Gastroesophageal sphincter (tissue), 4 donors: ENCODE measurements at regions not wholly inside any gene's neighbourhood (a gene's known extent, or its start where the extent isn't known, plus 50 kb on each side); places are given as distances from the start of the nearest gene placed in this dataset.

ENCODE experiments used
- ATAC-seq: fragments of 150-250 bp; one replicate; pipeline ENCODE4 v1.9.1; 2016; ENCODE audit warnings: mild to moderate bottlenecking, moderate library complexity
- H3K27ac ChIP-seq, 4 donors: fragments of 200-600 bp; sonication (generic) in 3 of 4; 1 replicate in 3 of 4; 2 replicates in 1 of 4; pipeline ENCODE4 v1.5.1; 2016 to 2019
- H3K27me3 ChIP-seq: fragments of 200-600 bp; sonication (generic); one replicate; pipeline ENCODE4 v1.5.1; 2019
- H3K36me3 ChIP-seq, 2 donors: fragments of 200-600 bp; sonication (generic); one replicate each; pipeline ENCODE4 v1.5.1; 2019; ENCODE audit warnings: control low read depth in 1 of 2
- H3K4me1 ChIP-seq, 3 donors: fragments of 200-600 bp; sonication (generic); 1 replicate in 2 of 3; 2 replicates in 1 of 3; pipeline ENCODE4 v1.5.1; 2016 to 2019; ENCODE audit warnings: control low read depth in 2 of 3
- H3K4me3 ChIP-seq, 2 donors: fragments of 200-600 bp; sonication (generic); one replicate each; pipeline ENCODE4 v1.5.1; 2019; ENCODE audit warnings: mild to moderate bottlenecking in 1 of 2, moderate library complexity in 1 of 2
- H3K9me3 ChIP-seq, 3 donors: fragments of 200-600 bp; sonication (generic); one replicate each; pipeline ENCODE4 v1.5.1; 2017 to 2019; ENCODE audit warnings: control low read depth in 2 of 3
- CTCF ChIP-seq, 4 experiments: fragments of 200-600 bp in 2 of 4; fragments of 450-650 bp in 2 of 4; sonication (generic) in 1 of 4; IDR thresholded peaks; one replicate each; pipeline ENCODE4 v1.5.1; 2017 to 2019; ENCODE audit warnings: antibody characterized with exemption in 4 of 4, mild to moderate bottlenecking in 2 of 4, moderate library complexity in 2 of 4
- EP300 ChIP-seq: sonication (generic); formaldehyde crosslinking; IDR thresholded peaks from one replicate; pipeline ENCODE4 v1.6.1; 2017; ENCODE audit warnings: antibody characterized with exemption, mild to moderate bottlenecking
- POLR2A ChIP-seq, 2 donors: fragments of 450-650 bp; IDR thresholded peaks; one replicate each; pipeline ENCODE4 v1.6.1; 2017; ENCODE audit warnings: antibody characterized with exemption in 2 of 2, mild to moderate bottlenecking in 2 of 2, moderate library complexity in 1 of 2
- POLR2AphosphoS5 ChIP-seq: sonication (generic); formaldehyde crosslinking; IDR thresholded peaks from one replicate; pipeline ENCODE4 v1.6.1; 2017; ENCODE audit warnings: antibody characterized with exemption
- WGBS, 2 donors: methylation state at CpG; one replicate each; pipeline ENCODE4 v1.1.5; 2018; ENCODE audit warnings: low coverage in 1 of 2; 5-methylcytosine and 5-hydroxymethylcytosine counted together

GRCh38 chr6:166006900-166007301 is 160.8 kb downstream of the TBXT start:
- Histone ChIP-seq H3K4me3 (peak overlapping the region in 1 of 2 donors; percentile 55), H3K27ac (peak overlapping the region in 2 of 4 donors; percentile 81 to 90), H3K4me1 (peaks cover 0 to 53% (median 13%) of the 10 kb centered on the region in 3 donors), H3K36me3 (no peaks in the 10 kb centered on the region), H3K27me3 (peaks cover 64% of the 10 kb centered on the region), H3K9me3 (no peaks in the 10 kb centered on the region)
- no peak for TF ChIP-seq CTCF (IDR thresholded peaks at IDR 0.05)
- TF ChIP-seq POLR2AphosphoS5, result no peak
- WGBS, 2 donors, result 0 to 34% methylated on average over 1 to 2 of the region's 6 CpGs
- no peak for ATAC-seq

- H3K4me1 ChIP-seq, result peaks cover 0 to 53% (median 13%) of the 10 kb centered on the region in 3 donors
- 0% methylated on average over 6 to 18 of the region's 47 CpGs for WGBS, 2 donors
Measured at GRCh38 chr6:166005944-166006899, 161.4 kb downstream of the TBXT start.

GRCh38 chr6:166005401-166005943 is 162.2 kb downstream of the TBXT start:
- 0 to 9% methylated on average over 1 to 7 of the region's 21 CpGs for WGBS, 2 donors
- TF ChIP-seq POLR2AphosphoS5, result peak; percentile 11
- no peak for TF ChIP-seq CTCF (IDR thresholded peaks at IDR 0.05)
- TF ChIP-seq EP300, result no peak

More at GRCh38 chr6:166005944-166006899, 161.4 kb downstream of the TBXT start:
- ATAC-seq, result peak; percentile 77
- Histone ChIP-seq H3K27me3 (peaks cover 57% of the 10 kb centered on the region), H3K36me3 (no peaks in the 10 kb centered on the region), H3K9me3 (no peaks in the 10 kb centered on the region), H3K4me3 (peak overlapping the region; percentile 36 to 55), H3K27ac (peak overlapping the region; percentile 68 to 90 (median 79))
- TF ChIP-seq CTCF (IDR thresholded peaks at IDR 0.05) (no peak), EP300 (peak; percentile 86), POLR2AphosphoS5 (peak; percentile 27)

GRCh38 chr6:166004876-166005275 is 162.8 kb downstream of the TBXT start:
- H3K27ac ChIP-seq, result peak overlapping the region in 2 of 4 donors; percentile 81 to 90
- no peaks in the 10 kb centered on the region for H3K9me3 ChIP-seq
- 69 to 88% methylated on average over 9 to 12 of the region's 12 CpGs for WGBS, 2 donors
- TF ChIP-seq POLR2A (IDR thresholded peaks at IDR 0.05) (no peak), POLR2AphosphoS5 (no peak), EP300 (no peak), CTCF (IDR thresholded peaks at IDR 0.05) (no peak)
- peaks cover 0 to 48% (median 13%) of the 10 kb centered on the region in 3 donors for H3K4me1 ChIP-seq
- no peak for ATAC-seq
- H3K36me3 ChIP-seq, result no peaks in the 10 kb centered on the region
- H3K4me3 ChIP-seq, result no peak overlapping the region
- peaks cover 44% of the 10 kb centered on the region for H3K27me3 ChIP-seq

More at GRCh38 chr6:166005401-166005943, 162.2 kb downstream of the TBXT start:
- peaks cover 50% of the 10 kb centered on the region for H3K27me3 ChIP-seq
- H3K9me3 ChIP-seq, result no peaks in the 10 kb centered on the region
- peak overlapping the region; percentile 68 to 90 (median 79) for H3K27ac ChIP-seq
- peak; percentile 58 for ATAC-seq
- H3K36me3 ChIP-seq, result no peaks in the 10 kb centered on the region
- H3K4me3 ChIP-seq, result peak overlapping the region; percentile 36 to 55
- H3K4me1 ChIP-seq, result peaks cover 0 to 53% (median 13%) of the 10 kb centered on the region in 3 donors
